ENCODE measurements at regions not wholly inside any gene's neighbourhood (a gene's known extent, or its start where the extent isn't known, plus 50 kb on each side); places are given as distances from the start of the nearest gene placed in this dataset.

DNA sequence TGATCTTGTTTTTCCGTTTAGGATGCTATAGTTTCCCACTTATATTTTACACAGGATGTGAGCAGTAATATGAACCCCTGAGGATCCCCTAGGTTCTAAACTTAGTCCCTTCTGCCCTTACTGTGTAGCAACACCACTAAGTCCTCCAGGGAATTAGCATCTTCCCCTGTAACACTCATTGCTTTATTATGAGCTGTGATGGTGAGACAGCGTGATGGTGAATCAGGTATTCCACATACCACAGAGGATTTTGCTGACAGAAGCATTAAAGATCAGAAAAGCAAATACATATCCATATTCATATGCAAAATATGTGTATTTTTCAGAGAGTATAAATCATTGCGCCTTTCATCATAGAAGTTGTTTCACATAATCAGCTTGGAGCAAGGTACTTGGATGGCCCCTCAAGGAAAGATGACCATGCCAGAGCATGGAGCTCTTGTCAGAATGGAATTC is 317.0 kb downstream of the ICE1 start:
- TF ChIP-seq, protein P1, sequence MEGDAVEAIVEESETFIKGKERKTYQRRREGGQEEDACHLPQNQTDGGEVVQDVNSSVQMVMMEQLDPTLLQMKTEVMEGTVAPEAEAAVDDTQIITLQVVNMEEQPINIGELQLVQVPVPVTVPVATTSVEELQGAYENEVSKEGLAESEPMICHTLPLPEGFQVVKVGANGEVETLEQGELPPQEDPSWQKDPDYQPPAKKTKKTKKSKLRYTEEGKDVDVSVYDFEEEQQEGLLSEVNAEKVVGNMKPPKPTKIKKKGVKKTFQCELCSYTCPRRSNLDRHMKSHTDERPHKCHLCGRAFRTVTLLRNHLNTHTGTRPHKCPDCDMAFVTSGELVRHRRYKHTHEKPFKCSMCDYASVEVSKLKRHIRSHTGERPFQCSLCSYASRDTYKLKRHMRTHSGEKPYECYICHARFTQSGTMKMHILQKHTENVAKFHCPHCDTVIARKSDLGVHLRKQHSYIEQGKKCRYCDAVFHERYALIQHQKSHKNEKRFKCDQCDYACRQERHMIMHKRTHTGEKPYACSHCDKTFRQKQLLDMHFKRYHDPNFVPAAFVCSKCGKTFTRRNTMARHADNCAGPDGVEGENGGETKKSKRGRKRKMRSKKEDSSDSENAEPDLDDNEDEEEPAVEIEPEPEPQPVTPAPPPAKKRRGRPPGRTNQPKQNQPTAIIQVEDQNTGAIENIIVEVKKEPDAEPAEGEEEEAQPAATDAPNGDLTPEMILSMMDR (IDR thresholded peaks at IDR 0.05; ENCODE audit: low read length) = no peak
- TF ChIP-seq EZH2 (IDR thresholded peaks at IDR 0.05; ENCODE audit: borderline replicate concordance, low read length) = no peak
